Limb (tissue), 2 donors: ENCODE measurements at regions not wholly inside any gene's neighbourhood (a gene's known extent, or its start where the extent isn't known, plus 50 kb on each side); places are given as distances from the start of the nearest gene placed in this dataset.

ENCODE experiments used
- DNase-seq, 2 donors: peaks; one replicate each; pipeline ENCODE4 v3.0.0-alpha.2; 2016; ENCODE audit errors: extremely low spot score in 2 of 2

GRCh38 chrX:13906093-13906492 lies 89.2 kb upstream of the GPM6B start:
- DNase-seq: peak in 1 of 2 donors; percentile 32

DNA sequence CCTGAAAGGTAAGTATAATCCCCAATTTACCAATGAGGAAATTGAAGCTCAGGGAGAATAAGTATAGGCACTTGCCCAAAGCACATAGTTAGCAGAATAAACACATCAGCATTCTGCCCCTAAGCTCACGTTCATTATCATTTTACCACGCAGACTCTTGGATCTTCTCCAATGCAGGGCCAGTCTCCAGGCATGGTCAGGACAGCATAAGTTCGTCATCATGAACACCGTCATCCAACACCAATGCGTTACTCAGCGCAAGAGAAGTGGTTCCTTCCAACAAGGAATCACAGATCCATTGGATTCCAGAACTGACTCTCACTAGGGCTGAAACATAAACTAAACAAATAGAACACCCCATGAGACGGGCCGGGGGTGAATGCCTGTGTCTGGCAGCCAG lies 86.5 kb upstream of the GPM6B start:
- no peak for DNase-seq

DNA sequence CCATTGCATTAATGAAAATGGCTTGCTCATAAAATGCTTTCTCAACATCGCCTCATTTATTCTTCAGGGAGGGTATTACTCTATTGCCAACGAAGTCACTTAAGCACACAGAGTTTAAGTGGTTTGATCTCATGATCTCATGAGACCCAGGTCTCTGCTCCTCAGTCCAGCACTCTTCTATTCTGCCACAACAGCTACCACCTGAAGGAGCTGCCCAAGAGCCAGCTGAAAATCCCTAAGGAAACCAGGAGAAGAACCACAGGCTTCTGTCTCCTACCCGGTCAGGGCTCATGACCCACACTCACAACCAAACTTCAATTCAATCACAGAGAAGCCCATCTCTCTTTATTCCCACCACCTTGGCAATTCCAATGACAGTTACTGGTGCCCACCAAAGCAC lies 85.5 kb upstream of the GPM6B start:
- DNase-seq: no peak

GRCh38 chrX:13901354-13901753 lies 84.5 kb upstream of the GPM6B start:
- DNase-seq: no peak

GRCh38 chrX:13900351-13900750 lies 83.5 kb upstream of the GPM6B start:
- DNase-seq: no peak

- no peak for DNase-seq
Observed at GRCh38 chrX:13899607-13900006, 82.7 kb upstream of the GPM6B start.

GRCh38 chrX:13898603-13899002 lies 81.7 kb upstream of the GPM6B start:
- no peak for DNase-seq

- DNase-seq: no peak
Observed at GRCh38 chrX:13898083-13898482, 81.2 kb upstream of the GPM6B start.

DNA sequence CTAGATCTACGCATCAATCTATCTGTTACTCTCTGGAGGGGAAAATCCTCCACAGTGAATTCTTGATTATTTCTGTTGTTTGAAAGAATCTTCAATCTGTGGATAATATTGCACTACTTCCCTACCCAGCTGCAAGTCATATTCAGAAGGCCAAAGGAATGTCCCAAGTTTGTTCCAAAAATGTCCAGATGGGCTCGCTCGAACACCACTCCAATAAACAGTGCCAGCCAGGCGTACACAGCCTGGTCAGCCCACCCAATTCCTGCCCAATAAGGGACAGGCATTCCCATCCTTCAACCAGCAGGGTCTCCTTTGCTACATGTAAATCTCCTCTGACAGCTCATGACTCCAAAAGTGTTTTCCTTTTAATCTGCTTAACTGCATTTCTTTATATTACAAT lies 80.7 kb upstream of the GPM6B start:
- DNase-seq: no peak

DNA sequence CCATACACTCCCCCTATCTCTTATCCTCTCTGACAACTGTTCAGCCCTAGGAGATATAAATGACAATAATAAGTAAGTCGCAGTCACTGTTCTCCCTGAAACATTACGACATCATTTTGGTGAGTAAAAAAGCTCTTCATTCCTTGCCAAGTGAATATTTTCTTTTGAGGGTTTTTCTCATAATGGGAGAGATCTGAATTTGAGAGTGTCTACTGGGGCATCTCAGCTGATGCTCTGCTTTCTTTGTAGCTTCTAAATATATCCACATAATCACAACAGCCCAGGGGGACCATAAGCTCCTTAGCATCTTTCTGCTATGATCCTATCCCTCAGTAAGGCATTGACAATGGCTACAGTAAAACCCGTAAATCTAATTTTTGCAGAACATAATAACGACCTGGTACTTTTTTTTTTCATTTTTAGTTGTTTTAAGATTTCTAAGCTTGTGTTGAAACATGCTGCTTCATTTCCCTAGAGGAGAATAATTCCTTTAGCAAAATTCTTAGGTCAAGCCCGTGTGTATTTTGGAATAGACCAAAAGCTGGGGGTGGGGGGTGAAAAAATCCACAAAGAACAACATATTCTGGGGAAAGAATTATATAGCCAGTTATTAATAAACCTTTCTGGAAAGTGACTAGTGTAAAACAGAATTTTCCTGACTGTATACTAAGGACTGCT lies 78.1 kb upstream of the GPM6B start:
- no peak for DNase-seq

DNA sequence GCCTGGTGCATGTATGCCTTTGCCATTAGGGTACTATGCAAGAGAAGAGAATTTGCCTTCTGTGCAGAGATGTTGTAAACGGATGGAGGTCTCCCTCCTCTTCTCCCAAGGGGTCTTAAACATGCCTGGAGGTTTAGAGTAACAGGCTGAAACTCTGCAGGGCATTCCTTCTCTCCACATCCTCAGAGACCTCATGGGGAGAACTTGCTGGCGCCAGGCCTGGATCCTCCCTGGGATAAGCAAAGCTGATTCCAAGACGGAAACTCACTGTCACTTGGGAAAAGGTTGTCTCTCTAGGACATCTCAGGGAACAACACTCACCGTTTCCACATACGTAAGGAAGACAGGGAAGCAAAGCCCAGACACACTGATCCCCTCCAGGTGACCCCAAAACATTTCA lies 76.9 kb upstream of the GPM6B start:
- no peak for DNase-seq

GRCh38 chrX:13892856-13893255 lies 76.0 kb upstream of the GPM6B start:
- DNase-seq: no peak

DNA sequence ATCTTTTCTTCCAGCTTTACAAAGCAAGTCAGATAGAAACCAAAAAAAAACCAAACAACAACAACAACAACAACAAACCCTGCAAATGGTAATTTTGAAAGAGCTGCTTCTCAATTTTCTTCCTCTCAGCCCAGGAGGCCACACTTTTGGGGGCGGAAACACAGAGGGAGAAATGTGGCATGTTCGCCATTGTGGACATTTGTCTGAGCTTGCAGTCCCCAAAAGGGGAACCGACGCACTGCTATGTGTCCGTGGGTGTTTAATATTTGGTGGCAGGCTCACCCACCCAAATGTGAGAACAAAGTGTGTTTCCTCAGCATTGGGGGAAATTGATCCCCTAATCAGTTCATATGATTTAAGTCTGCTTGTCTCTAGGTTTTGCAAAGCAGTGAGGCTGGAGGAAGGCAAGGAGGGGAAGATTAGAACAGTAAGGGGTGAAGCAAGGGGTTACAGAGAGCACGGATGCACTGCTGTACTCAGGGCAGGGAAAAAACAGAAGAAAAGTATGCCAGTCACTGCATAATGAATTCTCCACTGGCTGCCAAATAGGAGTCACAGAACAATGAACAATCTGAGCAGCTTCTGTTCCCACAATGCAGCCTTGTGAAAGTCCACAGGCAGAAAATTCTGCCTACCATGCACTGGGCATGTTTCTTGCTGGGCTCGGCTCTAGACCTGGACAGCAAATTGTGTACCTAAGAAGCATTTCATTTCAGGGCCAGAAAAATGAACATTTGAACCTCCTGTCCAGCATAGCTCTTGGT lies 74.7 kb upstream of the GPM6B start:
- DNase-seq: no peak

DNA sequence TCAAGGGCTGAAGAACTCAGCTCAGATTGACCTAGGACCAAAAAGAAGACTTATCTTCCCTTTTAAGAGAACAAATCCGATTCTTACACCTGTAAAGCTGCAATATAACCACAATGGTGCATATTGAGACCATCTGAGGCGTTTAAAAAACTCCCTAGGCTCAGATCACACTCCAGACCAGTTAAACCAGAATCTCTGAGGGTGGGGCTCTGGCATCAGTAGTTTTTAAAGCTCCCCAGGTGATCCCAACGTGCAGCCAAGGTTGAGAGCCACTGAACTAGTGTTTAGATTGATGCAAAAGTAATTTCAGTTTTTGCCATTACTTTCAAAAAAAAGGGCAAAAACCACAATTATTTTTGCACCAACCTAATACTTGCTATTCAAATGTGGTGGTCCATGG lies 73.9 kb upstream of the GPM6B start:
- no peak for DNase-seq

- DNase-seq: no peak
Observed at GRCh38 chrX:13888284-13888683, 71.4 kb upstream of the GPM6B start.

DNA sequence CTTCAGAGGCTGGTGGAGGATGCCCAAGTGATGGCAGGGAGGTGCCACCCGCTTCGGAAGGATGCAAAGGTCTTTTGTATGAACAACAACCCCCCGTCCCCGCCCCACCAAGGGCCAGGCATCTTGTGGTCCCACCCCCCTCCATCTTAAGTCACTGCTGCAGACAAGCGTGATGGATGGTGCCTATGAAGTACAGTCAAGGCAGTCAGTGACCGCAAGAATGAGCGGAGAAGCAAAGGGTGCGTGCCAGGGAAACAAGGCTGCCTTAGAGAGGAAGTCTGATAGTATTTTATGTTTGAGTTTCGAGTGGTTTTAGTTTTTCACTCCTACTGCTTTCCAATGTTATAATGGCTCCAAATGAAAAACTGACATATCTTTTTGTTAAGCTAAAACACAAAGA lies 68.7 kb upstream of the GPM6B start:
- no peak for DNase-seq

DNA sequence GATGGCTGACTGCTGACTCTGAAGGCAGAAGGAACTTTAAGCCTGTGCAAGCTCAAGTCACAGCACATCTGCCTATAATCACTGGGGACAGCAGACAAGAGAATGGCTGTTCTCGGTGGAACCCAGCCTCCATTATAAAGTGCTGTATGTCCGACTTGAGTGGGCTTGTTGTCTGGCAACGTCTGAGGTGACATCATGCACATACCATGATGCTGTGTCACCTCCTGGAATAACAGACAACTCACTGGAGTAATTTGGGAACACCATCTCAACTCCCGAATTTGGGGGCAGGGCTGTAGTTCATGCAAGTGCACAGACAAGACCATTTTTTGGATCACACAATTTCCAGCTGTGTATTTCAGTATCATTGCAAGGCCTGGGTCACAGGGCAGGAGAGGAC lies 59.8 kb upstream of the GPM6B start:
- DNase-seq: no peak

DNA sequence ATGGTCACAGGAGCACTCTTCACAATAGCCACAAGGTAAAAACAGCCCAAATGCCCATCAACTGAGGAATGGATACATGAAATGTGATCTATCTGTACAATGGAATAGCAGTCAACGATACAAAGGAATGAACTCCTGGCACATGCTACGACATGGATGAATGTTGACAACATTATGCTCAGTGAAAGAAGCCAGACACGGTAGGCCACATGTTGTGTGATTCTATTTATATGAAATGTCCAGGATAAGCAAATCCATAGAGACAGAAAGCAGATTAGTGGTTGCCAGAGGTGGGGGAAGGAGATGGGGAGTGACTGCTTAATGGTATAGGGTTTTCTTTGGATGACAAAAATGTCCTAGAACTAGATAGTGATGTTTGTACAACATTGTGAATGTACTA lies 58.7 kb upstream of the GPM6B start:
- no peak for DNase-seq

GRCh38 chrX:13868591-13868990 lies 51.7 kb upstream of the GPM6B start:
- DNase-seq: no peak
